ENCODE measurements at regions not wholly inside any gene's neighbourhood (a gene's known extent, or its start where the extent isn't known, plus 50 kb on each side); places are given as distances from the start of the nearest gene placed in this dataset.
"Not testable (repeated sequence)": the region's sequence is repeated elsewhere in the genome, so short reads cannot be mapped to it uniquely, and the experiment has no call there.

- peak in 1 of 2 donors; percentile 1 for DNase-seq (ENCODE audit: low read depth in 2 of 2)
These were observed 318.9 kb upstream of the DPPA4 start for GRCh38 chr3:109656225-109656624.

- DNase-seq (ENCODE audit: low read depth in 2 of 2) = no peak
These were observed 341.3 kb upstream of the DPPA4 start for GRCh38 chr3:109678600-109678999.

- no peak for DNase-seq (ENCODE audit: low read depth in 2 of 2)
These were observed 342.3 kb upstream of the DPPA4 start for GRCh38 chr3:109679664-109680063.

DNA sequence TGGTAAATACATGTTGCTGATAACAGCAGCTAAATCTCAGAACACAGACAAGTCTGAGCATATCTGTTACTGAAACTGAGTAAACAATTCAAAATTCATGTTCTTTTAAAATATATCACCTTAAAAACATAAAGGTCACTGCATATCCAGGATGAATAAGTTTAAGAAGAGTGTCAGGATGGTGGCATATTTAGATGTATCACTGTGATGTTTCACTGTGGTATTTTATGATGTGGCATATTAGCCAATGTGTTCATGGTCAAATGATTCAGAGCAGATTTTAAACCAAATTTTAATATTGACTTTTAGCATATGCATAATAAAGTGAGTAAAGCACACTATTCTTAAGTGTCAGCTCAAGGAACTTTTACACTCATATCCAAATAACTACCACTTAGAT lies 346.4 kb upstream of the DPPA4 start:
- DNase-seq (ENCODE audit: low read depth in 2 of 2) = no peak

DNA sequence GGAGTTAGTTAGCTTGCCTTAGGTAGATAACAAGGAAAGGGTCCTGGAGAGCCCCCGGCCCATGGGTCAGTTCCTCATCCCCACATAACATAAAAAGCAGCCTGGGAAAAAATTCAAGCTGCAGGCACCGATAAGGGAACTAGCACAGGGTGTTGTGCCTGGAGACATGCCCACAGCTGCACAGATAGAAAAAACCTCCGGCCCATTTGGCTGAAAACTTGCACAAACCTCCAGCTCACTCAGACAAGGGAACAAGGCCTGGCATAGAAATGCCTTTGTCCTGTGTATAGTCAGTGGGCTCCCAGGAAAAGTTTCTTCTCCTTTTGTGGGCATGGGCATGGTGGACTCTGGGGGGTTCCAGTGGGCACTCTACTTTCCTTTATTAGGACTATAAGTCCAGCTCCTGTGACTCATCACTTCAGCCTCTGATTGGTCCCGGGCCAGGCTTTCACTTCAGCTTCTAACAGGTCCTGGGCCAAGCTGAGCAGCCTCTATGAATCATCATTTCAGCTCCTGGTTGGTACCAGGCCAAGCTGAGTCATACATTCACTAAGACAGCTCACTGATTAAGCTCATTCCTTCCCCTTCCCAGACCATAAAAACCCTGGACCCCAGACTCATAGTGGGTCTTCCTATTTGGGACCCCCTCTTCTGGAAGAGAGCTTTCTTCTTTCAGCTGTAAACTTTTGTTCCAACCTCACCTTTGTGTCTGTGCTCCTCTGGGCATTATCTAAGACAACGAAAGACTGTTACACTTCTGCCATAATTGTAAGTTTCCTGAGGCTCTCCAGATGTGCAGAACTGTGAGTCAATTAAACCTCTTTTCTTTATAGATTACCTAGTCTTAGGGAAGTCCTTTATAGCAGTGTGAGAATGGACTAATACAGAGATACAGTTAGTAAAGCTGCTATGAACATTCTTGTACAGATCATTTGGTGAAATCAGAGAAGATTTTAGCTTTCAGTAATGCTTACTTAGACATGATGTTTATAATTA lies 348.0 kb upstream of the DPPA4 start:
- peak; percentile 50 to 86 for DNase-seq (ENCODE audit: low read depth in 2 of 2)

DNA sequence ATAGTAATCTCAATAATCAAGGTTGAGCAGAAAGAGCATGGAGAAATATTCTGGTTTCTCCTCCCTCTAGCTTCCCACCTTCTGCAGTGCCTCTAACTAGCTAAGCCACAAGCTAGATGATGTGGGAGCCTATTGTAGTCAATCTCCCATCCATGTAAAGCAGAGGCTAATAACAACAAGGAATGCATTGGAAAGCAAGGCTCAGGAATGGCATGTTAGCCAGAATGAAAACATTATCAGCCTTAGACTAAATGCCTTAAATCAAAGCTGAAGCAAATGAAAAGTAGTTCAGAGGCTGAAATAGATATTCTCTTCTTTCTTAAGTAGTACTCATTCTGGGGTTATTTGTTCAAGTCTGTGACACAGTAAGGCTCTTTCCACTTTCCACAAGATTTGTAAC lies 350.3 kb upstream of the DPPA4 start:
- DNase-seq (ENCODE audit: low read depth in 2 of 2) = no peak

- DNase-seq (ENCODE audit: low read depth in 2 of 2) = no peak
These were observed 359.6 kb upstream of the DPPA4 start for GRCh38 chr3:109696932-109697331.

GRCh38 chr3:109702252-109702651 lies 364.9 kb upstream of the DPPA4 start:
- DNase-seq (ENCODE audit: low read depth in 2 of 2) = no peak

DNA sequence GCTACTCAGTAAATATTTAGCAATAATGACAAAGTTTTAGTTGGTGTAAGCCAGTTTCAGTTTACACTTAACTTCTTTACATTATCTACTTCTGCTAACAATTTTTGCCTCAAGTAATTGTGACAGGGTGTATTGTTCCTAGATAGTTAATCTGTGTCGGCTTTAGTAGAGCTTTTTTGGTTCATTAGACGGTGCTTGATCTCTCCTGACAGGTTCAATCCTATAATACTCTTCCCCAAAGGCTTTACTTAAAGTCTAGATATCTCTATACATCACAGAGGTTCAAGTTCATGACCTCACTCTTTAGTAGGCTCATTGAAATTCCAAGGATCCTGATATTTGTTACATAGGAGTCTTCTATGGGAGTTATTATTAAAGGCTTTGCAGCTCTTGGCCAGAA lies 365.6 kb upstream of the DPPA4 start:
- DNase-seq (ENCODE audit: low read depth in 2 of 2) = no peak

GRCh38 chr3:109705133-109705532 lies 367.8 kb upstream of the DPPA4 start:
- not testable (repeated sequence) for DNase-seq (ENCODE audit: low read depth in 2 of 2)

DNA sequence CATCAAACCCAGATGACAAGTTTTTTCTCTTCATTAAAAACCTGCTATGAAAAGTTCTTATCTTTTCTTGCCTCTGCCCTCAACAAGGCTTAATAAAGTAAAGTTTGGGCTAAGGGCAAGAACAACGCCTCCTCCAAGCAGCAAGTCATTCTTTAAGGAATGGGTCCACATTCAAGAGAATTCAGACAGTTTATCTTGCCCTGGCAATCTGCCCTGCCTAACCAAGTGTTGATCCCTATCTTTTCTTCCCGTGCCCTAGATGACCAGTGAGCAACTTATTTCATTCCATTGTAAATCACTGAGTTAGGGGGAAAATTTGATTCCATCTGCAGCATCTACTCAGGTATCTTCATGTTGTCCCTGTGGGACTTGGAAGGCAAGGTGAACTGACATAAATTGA lies 370.3 kb upstream of the DPPA4 start:
- DNase-seq (ENCODE audit: low read depth in 2 of 2) = no peak

DNA sequence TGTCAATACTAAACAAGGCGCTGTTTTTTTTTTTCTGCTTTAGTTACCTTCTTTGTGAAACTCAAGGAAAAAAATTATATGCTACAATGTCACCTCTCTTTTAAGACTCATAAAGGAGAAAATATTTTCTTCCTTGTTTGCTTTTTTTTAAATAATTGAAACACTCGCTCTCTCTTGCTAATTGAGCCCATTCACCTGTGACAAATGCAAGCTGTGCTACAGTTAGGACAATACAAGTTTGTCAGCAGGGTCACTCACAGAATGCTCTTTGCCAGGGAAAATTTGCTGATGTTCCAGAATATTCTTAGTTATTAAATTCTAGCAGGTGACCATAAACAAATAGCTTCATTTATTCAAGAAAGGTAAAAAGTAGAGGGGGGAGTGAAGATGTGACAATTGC lies 375.9 kb upstream of the DPPA4 start:
- DNase-seq (ENCODE audit: low read depth in 2 of 2) = no peak

DNA sequence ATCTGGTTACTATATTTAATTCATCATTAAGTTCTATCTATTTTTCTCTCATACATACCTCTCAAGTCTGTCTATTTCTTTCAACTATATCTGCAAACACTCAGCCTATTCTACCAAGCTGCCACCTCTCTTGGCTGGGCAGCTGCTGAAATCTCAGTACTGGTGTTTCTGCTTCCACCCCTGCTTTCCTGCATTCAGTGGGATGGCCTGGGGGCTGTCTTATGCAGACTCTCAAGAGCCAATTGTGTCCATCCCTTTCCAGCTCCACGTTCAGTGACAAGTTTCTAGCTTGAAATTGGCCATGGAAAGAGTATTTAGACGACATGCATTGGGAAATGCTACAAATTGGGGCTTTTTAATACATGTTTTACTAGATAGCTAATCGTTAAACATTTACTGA lies 378.4 kb upstream of the DPPA4 start:
- no peak for DNase-seq (ENCODE audit: low read depth in 2 of 2)

- no peak for DNase-seq (ENCODE audit: low read depth in 2 of 2)
These were observed 381.5 kb upstream of the DPPA4 start for GRCh38 chr3:109718850-109719249.

- DNase-seq (ENCODE audit: low read depth in 2 of 2) = no peak
These were observed 391.6 kb upstream of the DPPA4 start for GRCh38 chr3:109728861-109729494.

DNA sequence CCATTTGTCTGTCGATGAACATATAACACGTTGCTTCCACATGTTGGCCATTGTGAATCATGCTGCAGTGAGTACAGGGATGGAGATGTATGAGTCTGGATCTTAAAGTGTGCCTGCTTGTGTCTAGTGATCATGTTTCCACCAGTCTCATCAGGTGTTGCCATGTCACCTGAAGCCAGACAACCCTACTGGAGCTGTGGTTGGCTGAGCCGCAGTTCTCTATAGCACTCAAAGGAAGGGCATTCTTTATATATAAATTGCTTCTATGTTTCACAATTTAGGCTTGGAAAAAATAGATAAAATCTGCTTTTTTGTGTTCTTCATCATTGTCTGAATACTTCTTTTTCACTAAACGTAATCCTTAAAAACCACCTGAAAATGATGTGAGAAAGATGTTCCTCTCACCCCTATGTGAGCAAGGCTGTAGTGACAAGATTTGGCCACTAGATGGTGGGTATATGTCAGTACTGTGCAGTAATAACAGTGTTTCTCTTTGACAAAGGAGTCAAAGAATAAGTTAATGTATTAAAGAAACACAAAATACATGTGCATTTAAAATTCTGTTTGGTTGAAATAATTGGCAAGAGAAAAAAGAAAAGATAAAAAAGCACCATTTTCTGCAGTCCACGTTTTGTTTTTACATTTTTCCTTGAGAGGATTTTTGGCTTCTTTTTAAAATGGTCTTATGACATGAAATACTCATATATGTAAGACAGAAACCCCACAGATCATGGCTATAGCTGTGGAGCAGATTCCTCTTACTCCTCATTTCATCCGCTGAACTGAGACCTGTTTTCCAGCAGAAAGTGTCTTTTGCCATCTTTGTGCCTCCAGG lies 394.5 kb upstream of the DPPA4 start:
- DNase-seq (ENCODE audit: low read depth in 2 of 2) = peak; percentile 50 to 62

DNA sequence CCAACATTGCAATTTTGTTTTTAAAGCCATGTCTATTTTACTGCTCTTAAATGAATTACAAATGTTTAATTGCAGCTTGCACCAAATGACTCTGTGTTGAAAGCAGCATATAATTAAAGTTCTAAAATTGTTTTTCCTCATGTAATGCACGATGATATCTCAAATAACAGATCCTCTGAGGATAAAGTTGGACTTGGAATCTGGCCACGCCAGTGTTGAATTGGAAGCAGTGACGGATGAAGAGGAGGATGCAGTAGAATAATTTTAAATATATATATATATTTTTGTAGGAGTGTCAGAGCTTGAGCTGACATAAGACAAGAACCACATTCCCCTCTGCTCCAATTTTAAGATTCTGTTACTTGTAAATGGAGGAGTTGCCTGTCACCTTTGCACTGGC lies 406.6 kb upstream of the DPPA4 start:
- no peak for DNase-seq (ENCODE audit: low read depth in 2 of 2)

GRCh38 chr3:109772520-109772919 lies 435.2 kb upstream of the DPPA4 start:
- no peak for DNase-seq (ENCODE audit: low read depth in 2 of 2)

DNA sequence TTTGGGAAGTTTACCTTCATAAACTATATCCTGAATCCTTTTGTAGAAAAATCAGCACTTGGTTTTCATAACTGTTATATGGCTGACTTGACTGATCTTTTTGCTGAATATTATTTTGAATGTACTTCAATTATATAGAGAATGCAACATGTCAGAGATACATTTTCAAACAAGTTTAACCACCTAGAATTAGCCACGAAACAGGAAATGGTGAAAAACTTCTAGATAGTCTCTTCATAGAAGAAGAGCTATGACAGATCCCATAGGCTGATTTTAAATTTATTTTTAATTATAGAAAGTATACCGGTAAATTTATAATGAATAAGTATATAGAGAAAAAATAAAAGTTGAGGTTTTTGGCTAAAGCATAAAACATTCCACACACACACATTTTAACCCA lies 436.8 kb upstream of the DPPA4 start:
- DNase-seq (ENCODE audit: low read depth in 2 of 2) = no peak

- DNase-seq (ENCODE audit: low read depth in 2 of 2) = no peak
These were observed 446.9 kb upstream of the DPPA4 start for GRCh38 chr3:109784285-109784684.

DNA sequence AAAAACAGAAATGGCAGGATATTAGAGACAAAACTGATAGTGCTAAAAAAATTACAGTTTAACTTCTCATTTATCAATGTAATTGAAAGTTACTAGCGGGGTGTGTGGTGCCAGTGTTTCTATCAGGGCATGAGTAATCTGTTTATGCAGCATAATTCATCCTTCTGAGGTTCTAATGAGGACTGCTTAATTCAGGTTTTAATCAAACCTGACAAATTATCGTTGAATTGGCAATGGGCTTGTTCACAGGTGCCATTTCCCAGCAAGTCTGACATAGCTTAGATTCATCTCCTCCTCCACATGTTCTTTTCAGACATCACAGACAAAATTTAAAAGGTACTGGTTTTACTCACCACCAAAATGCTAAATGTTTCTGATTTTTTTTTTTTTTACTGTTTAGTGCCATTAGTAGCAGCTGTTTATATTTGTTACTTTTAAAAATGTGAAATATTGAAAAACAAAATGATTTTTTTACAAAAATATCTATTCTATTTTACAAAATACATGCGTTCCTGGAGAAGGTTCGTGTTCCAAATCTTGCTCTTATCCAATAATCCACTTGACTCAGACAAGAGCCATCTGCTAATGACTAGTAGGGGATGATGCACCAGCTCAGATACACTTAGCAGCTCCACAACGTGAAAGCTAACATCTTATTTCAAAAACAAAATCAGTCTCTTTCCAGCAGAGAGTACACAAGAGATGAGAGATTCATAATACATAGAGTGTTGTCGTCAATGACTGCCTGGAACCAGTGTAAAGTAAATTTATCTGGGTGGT lies 447.7 kb upstream of the DPPA4 start:
- DNase-seq (ENCODE audit: low read depth in 2 of 2) = no peak
